Neuron (in vitro differentiated cells): ENCODE measurements at regions not wholly inside any gene's neighbourhood (a gene's known extent, or its start where the extent isn't known, plus 50 kb on each side); places are given as distances from the start of the nearest gene placed in this dataset.

Source experiments
- H2AFZ ChIP-seq: one replicate; pipeline ENCODE4 v1.6.1; 2013; ENCODE audit warnings: low read depth, mild to moderate bottlenecking, inconsistent platforms, low read length, moderate library complexity
- H3K27me3 ChIP-seq: one replicate; pipeline ENCODE4 v1.6.1; 2013; ENCODE audit warnings: low read length; ENCODE audit not compliant: insufficient read depth
- H3K36me3 ChIP-seq: one replicate; pipeline ENCODE4 v1.6.1; 2013; ENCODE audit warnings: low read length; ENCODE audit not compliant: insufficient read depth
- H3K4me1 ChIP-seq: one replicate; pipeline ENCODE4 v1.6.1; 2013; ENCODE audit warnings: low read length; ENCODE audit not compliant: insufficient read depth
- H3K4me3 ChIP-seq: 2 replicates; pipeline ENCODE4 v1.5.1; 2013; ENCODE audit warnings: mild to moderate bottlenecking, low read length, moderate library complexity
- H3K9me3 ChIP-seq: one replicate; pipeline ENCODE4 v1.6.1; 2013; ENCODE audit warnings: low read length

DNA sequence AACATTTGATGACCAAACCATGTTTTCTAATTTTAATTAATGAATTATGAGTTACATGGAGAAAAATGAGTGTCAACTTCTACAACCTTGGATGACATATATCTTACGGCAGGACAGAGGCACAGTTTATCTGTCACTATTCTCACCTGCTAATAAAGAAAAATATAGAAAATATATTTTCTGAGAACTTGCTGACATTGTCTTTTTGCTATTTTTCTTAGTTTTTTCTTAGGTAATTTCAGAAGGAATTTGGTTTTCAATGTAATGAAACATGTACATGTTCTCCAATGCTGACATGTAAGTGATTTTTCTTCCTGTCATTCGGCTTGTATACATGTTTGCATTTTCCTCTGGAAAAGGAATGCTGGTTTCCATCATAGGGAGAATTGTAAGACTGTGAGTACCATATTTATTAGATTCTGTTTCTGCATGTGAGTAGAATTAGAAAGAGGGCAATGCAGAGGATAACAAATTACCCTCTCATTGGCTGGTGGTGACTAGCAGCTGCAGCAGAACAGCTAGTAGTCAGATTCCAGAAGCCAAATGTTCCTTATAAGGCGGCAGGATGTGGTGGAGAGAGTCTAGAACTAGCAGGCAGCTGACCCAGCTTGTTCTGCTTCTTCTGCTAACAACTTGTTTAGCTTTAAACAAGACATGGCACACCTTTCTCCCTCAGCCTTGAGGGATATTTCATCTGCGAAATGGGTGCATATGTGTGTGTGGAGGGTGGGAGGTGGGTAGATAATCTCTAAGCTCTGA lies 132.8 kb upstream of the SPACA1 start:
- Histone ChIP-seq H3K9me3 (peaks cover 2% of the 10 kb centered on the region), H3K4me1 (peaks cover 37% of the 10 kb centered on the region), H3K4me3 (no peak overlapping the region), H3K27me3 (no peaks in the 10 kb centered on the region), H2AFZ (peak overlapping the region; percentile 3), H3K36me3 (no peaks in the 10 kb centered on the region)

DNA sequence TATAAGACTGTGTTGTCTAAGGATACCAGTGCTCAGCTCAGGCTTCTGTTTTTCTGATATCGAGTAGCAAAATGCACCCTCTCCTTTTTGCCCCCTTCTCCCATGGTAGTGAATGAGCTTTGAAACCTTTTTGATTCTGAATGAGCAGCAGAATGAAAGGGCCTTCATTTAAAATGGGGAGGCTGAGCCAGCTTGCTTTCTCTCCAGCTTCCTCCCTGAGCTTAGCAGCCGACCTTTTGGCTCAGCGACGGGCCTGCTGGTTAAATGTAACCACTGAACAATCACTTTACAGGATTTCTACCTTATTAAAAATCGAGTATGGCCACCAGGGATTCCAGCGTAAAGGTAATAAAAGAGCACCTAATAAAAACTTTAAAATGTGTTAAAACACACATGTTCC lies 133.7 kb upstream of the SPACA1 start:
- Histone ChIP-seq H3K36me3 (no peaks in the 10 kb centered on the region), H3K4me3 (no peak overlapping the region), H2AFZ (peak overlapping the region; percentile 3), H3K4me1 (peaks cover 45% of the 10 kb centered on the region), H3K27me3 (no peaks in the 10 kb centered on the region), H3K9me3 (peaks cover 2% of the 10 kb centered on the region)

DNA sequence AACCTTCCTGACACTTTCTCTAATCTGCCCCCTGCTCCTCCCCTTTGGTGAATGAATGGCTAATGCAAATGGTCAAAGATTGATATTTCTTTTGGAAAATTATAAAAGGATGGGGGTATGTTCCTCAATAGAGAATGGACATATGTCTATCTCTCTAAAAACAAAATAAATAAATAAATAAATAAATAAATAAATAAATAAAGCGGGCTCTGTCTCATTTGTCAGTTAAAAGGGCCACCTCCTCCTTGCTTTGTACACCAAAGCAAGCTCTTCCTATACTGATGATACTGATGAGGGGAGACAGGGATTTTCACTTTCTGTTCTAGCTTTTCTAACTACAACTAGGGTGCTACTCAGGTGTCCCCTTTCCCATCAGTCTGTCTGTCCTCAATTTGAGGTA lies 135.5 kb upstream of the SPACA1 start:
- H2AFZ ChIP-seq, result no peak overlapping the region
- H3K9me3 ChIP-seq, result peaks cover 2% of the 10 kb centered on the region
- no peak overlapping the region for H3K4me3 ChIP-seq
- no peaks in the 10 kb centered on the region for H3K36me3 ChIP-seq
- H3K27me3 ChIP-seq, result no peaks in the 10 kb centered on the region
- H3K4me1 ChIP-seq, result peaks cover 58% of the 10 kb centered on the region

DNA sequence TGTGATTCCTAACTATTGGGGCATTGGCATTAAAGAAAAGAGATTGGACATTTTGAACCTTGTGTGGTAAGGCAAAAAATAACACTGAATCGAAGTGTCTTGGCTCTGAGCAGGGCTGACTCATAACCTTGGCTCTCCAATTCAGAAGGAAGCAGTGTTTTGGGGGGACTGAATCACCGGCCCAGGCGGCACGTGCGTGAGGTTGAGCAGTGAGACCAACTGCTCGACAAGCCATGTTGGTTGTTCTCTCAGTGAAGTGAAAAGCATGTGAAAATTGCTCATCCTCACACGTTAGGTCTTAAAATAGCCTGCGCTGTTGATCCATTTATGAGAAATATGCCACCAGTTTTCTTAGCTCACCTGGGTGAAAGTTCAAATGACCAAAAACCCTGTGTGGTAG lies 137.8 kb upstream of the SPACA1 start:
- no peak overlapping the region for H2AFZ ChIP-seq
- peaks cover 2% of the 10 kb centered on the region for H3K9me3 ChIP-seq
- peaks cover 74% of the 10 kb centered on the region for H3K4me1 ChIP-seq
- H3K27me3 ChIP-seq, result no peaks in the 10 kb centered on the region
- H3K36me3 ChIP-seq, result no peaks in the 10 kb centered on the region
- H3K4me3 ChIP-seq, result no peak overlapping the region

DNA sequence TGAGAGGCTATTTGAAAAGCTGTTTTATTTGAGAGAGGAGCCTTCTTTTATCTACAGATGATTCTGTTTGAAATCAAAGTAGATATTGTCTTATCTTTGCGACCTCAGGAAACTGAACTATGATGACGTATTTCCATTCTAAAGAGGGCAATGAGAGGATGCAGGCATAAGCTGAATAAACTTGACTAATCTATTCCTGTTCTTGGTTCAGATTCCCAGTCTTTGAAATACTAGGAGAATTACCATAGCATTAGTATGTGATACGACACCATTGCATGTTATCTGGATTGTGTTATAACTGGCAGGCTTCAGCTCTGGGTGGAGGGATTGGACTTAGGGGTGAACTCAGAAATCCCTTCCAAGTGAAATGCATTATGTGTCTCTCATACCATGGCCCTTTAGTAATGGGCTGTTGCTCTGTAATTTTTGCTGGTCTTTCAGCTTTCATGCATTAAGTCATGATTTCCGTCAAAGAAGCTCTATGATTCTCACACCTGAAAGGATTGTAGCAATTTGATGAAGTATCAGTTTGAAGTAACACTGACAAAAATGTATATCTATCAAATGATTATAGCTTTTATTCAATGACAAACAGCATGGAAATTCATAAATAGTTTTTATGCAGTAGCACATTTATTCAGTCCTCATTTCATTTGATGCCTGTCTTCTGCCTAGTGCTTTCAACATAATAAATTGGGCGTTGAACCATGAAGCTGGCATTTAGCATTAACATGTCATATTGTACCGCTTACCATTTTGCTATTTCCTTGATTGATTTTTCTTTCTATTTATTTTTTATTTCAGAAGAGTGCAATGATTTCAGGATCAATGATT lies 138.4 kb upstream of the SPACA1 start:
- Histone ChIP-seq H3K9me3 (peaks cover 2% of the 10 kb centered on the region), H3K27me3 (no peaks in the 10 kb centered on the region), H2AFZ (peak overlapping the region; percentile 21), H3K4me3 (no peak overlapping the region), H3K36me3 (no peaks in the 10 kb centered on the region), H3K4me1 (peaks cover 74% of the 10 kb centered on the region)

DNA sequence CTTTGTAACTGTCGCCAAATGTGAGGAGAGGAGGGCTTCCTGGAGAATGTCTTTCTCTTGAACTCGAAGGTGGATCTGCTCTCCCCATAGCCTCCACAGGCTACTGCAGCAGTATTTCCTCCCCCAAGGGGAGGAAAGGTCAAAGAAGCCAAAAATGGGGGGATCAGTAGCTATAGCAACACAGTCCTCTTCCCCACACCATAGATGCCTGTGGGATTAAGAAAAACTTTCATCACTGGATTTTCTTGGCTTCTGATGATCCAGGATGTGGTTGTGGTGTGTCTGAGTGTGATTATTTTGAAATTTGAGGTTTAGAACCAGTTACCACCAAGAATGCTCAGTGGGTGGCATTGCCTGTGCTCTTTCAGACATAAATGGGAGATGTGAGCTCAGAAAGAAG lies 140.1 kb upstream of the SPACA1 start:
- Histone ChIP-seq H3K9me3 (peaks cover 2% of the 10 kb centered on the region), H3K36me3 (no peaks in the 10 kb centered on the region), H2AFZ (no peak overlapping the region), H3K4me1 (peaks cover 77% of the 10 kb centered on the region), H3K4me3 (no peak overlapping the region), H3K27me3 (no peaks in the 10 kb centered on the region)

DNA sequence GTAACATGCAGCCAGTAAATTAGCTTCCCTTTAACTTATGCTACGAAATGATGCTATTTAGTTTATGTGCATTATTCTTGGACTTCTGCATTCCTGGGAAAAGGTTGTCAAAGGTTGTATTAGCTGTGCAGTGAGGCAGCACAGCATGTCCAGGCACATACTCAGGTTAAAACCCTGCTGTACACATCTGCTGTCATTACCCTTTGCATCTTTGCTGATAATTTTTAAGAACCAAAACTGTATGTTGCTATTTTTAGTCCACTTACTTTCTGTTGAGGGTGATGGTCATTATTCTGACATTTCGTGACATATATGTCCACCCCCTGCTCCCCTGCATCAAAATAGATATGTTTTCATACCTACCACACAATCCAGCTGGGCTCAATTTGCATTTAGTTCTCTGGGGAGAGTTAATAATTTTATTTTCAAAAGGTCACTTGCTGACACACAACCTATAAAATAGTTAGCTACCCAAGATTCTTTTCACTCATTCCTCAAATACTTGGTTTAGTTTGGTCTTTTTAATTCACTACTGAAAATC lies 142.5 kb upstream of the SPACA1 start:
- Histone ChIP-seq H3K9me3 (no peaks in the 10 kb centered on the region), H3K27me3 (no peaks in the 10 kb centered on the region), H3K36me3 (no peaks in the 10 kb centered on the region), H3K4me3 (no peak overlapping the region), H2AFZ (no peak overlapping the region), H3K4me1 (peaks cover 75% of the 10 kb centered on the region)

DNA sequence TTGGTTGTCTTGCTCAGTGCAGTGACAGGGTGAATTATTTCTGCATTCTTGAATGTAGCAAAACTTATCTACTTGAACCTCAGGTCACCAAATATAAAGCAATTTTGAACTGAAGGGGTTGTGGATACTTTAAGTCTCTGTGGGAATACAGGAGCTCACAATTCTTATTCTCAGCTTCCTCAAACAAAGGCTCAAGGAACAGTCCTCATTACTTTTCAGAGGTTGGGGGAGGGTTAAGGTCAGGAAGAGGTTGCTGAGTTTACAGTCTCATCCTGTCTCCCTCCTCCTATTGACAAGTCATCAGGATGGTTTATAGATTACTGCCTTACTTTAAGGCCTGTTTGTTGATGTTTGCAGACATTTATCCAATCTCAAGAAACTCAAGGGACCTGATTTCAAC lies 143.6 kb upstream of the SPACA1 start:
- H3K36me3 ChIP-seq, result no peaks in the 10 kb centered on the region
- H3K4me1 ChIP-seq, result peaks cover 64% of the 10 kb centered on the region
- H2AFZ ChIP-seq, result no peak overlapping the region
- H3K4me3 ChIP-seq, result no peak overlapping the region
- H3K27me3 ChIP-seq, result no peaks in the 10 kb centered on the region
- H3K9me3 ChIP-seq, result no peaks in the 10 kb centered on the region

DNA sequence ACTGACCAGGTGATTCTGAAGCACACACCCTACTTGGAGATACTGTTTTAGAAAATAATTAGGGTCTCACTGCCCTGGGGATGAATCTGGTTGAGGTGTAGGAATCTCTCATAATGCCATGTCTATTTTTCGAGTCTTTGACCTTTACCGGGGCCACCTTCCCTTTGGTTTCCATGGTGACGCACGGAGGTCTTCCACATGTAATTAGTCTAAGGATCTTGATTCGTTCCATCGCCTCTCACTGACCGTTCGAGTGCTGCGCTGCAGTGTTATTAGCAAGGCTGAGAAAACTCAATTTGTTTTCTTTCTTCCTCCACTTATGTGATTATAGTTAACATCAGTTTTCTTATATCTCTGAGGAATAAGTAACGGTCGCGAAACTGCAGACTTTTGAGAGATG lies 144.3 kb upstream of the SPACA1 start:
- Histone ChIP-seq H3K27me3 (no peaks in the 10 kb centered on the region), H3K4me3 (peak overlapping the region; percentile 4), H3K36me3 (no peaks in the 10 kb centered on the region)

DNA sequence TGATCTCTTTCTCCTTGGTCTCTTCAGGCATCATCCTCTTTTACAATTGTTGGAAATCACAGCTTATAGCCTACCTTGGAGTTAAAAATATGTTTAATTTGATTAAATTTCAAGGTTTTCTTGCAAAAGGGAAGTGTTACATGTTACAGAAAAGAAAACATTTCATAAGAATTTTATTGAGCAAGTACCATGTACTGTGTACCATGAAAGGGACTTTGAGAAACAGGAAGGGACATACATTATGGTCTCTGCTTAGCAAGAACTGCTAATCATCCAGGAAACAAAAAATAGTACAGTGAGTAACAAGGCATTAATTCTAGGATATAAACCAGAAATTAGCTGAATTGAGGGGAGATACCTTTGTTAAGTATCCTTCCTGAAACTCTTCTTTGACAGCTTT lies 145.3 kb upstream of the SPACA1 start:
- H3K4me3 ChIP-seq, result no peak overlapping the region
- H3K36me3 ChIP-seq, result no peaks in the 10 kb centered on the region
- peaks cover 50% of the 10 kb centered on the region for H3K4me1 ChIP-seq
- H3K9me3 ChIP-seq, result no peaks in the 10 kb centered on the region
- no peaks in the 10 kb centered on the region for H3K27me3 ChIP-seq
- no peak overlapping the region for H2AFZ ChIP-seq

More for the DNA sequence above, 144.3 kb upstream of the SPACA1 start:
- Histone ChIP-seq H2AFZ (no peak overlapping the region), H3K9me3 (no peaks in the 10 kb centered on the region), H3K4me1 (peaks cover 57% of the 10 kb centered on the region)

DNA sequence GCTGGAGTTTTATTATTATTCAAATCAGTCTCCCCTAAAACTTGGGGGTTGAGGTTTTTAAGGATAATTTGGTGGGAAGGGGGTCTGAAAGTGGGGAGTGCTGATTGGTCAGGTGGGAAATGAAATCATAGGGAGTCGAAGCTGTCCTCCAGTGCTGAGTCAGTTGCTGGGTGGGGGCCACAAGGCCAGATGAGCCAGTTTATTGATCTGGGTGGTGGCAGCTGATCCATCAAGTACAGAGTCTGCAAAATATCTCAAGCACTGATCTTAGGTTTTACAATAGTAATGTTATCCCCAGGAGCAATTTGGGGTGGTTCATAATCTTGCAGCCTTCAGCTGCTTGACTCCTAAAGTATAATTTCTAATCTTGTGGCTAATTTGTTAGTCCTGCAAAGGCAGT lies 146.0 kb upstream of the SPACA1 start:
- no peaks in the 10 kb centered on the region for H3K27me3 ChIP-seq
- no peak overlapping the region for H3K4me3 ChIP-seq
- no peak overlapping the region for H2AFZ ChIP-seq
- no peaks in the 10 kb centered on the region for H3K36me3 ChIP-seq
- H3K4me1 ChIP-seq, result peaks cover 42% of the 10 kb centered on the region
- no peaks in the 10 kb centered on the region for H3K9me3 ChIP-seq

DNA sequence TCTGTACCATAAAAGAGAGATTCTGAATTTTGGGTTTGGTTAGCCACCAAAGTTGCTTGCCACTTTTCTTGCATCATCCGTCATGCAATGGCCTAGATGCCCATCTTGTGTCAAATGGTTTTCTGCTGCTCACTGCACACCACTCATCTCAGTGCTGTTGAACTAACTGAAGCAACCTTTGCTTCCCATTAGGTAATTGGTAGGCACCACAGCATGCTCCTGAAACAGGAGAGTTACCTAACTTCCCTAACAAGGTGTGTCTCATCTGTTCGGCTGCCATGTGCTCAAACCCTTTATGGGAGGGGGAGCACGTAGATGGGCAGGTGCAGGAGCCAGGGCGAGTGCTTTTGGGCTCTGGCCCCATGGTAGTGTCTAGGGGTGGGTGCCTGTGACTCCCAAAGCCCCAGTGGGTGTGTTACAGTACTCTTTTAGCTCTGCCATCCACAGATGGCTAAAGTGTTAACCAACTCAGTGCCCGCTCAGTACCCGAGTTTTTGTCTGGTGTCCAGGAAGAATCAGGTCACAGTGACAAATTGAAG lies 147.4 kb upstream of the SPACA1 start:
- Histone ChIP-seq H3K9me3 (no peaks in the 10 kb centered on the region), H3K4me1 (peaks cover 28% of the 10 kb centered on the region), H2AFZ (no peak overlapping the region), H3K36me3 (no peaks in the 10 kb centered on the region), H3K4me3 (no peak overlapping the region), H3K27me3 (no peaks in the 10 kb centered on the region)

DNA sequence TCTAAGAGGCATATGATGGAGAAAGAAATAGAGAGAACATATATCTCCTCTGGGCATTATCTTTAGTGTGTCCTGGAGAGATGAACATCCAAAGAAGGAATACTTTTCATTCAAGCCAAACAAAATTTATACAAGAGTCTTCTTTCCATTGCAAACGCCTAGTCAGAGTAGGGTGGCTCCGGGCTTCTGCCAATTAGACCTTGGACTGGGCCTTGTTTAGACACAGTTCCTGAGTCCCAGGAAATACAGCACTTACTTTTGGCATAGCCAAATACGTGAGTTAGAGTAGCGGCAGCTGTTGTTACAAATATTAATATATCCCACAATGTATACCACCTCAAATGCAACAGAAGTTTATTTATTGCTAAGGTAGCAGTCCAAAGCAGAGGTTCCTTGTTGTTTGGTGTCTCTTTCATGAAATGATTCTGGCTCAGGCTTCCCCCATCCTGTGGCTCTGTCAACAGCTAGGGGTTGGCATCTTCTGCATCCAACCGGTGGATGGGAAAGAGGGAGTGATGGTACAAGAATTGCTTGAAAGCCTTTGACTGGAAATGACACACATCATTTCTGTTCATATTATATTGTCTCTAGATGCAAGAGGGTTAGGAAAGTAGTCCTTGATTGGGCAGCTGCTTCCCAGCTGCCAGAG lies 148.0 kb upstream of the SPACA1 start:
- H3K9me3 ChIP-seq, result no peaks in the 10 kb centered on the region
- no peaks in the 10 kb centered on the region for H3K27me3 ChIP-seq
- H2AFZ ChIP-seq, result no peak overlapping the region
- H3K36me3 ChIP-seq, result no peaks in the 10 kb centered on the region
- no peak overlapping the region for H3K4me3 ChIP-seq
- peaks cover 22% of the 10 kb centered on the region for H3K4me1 ChIP-seq
